Neural progenitor cell (in vitro differentiated cells): ENCODE measurements at regions not wholly inside any gene's neighbourhood (a gene's known extent, or its start where the extent isn't known, plus 50 kb on each side); places are given as distances from the start of the nearest gene placed in this dataset.

Source experiments
- DNase-seq: peaks from one replicate; pipeline ENCODE4 v3.0.0-alpha.2; 2016; ENCODE audit warnings: low spot score
- H2AFZ ChIP-seq: fragments of 200-600 bp; sonication (generic); replicated peaks from 2 replicates; pipeline ENCODE4 v1.6.1; 2016; ENCODE audit warnings: antibody characterized with exemption
- H3F3A ChIP-seq: fragments of 200-600 bp; sonication (generic); 2 replicates; pipeline ENCODE4 v1.6.1; 2016; ENCODE audit warnings: antibody characterized with exemption, low read depth
- H3K27ac ChIP-seq: fragments of 200-600 bp; sonication (generic); 2 replicates; pipeline ENCODE4 v1.5.1; 2016; ENCODE audit warnings: mild to moderate bottlenecking
- H3K27me3 ChIP-seq: fragments of 200-600 bp; sonication (generic); 2 replicates; pipeline ENCODE4 v1.6.1; 2016; ENCODE audit warnings: mild to moderate bottlenecking, moderate library complexity
- H3K36me3 ChIP-seq: fragments of 200-600 bp; sonication (generic); 2 replicates; pipeline ENCODE4 v1.5.1; 2016
- H3K4me1 ChIP-seq: fragments of 200-600 bp; sonication (generic); 2 replicates; pipeline ENCODE4 v1.6.1; 2016; ENCODE audit warnings: mixed run types
- H3K4me2 ChIP-seq: fragments of 200-600 bp; sonication (generic); 2 replicates; pipeline ENCODE4 v1.6.1; 2016
- H3K4me3 ChIP-seq: fragments of 200-600 bp; sonication (generic); 2 replicates; pipeline ENCODE4 v1.5.1; 2016
- H3K79me2 ChIP-seq: fragments of 200-600 bp; sonication (generic); 2 replicates; pipeline ENCODE4 v1.6.1; 2016; ENCODE audit warnings: low read depth
- H3K9ac ChIP-seq: fragments of 200-600 bp; sonication (generic); 2 replicates; pipeline ENCODE4 v1.6.1; 2016
- H3K9me3 ChIP-seq: fragments of 200-600 bp; sonication (generic); 2 replicates; pipeline ENCODE4 v1.5.1; 2016; ENCODE audit warnings: low read depth
- H4K20me1 ChIP-seq: fragments of 200-600 bp; sonication (generic); 2 replicates; pipeline ENCODE4 v1.6.1; 2016; ENCODE audit warnings: low read depth
- H3K27ac Mint-ChIP-seq: 3 replicates; pipeline ENCODE4 v1.8.0; 2021; ENCODE audit warnings: mixed read lengths
- H3K27me3 Mint-ChIP-seq: 2 replicates; pipeline ENCODE4 v1.8.0; 2022; ENCODE audit warnings: low read depth, mild to moderate bottlenecking, inconsistent platforms, moderate library complexity, mixed read lengths; ENCODE audit not compliant: insufficient read depth
- H3K36me3 Mint-ChIP-seq: 3 replicates; pipeline ENCODE4 v1.8.0; 2021; ENCODE audit warnings: mixed read lengths
- H3K4me1 Mint-ChIP-seq: 3 replicates; pipeline ENCODE4 v1.8.0; 2021; ENCODE audit warnings: mixed read lengths
- H3K4me3 Mint-ChIP-seq: 3 replicates; pipeline ENCODE4 v1.8.0; 2021; ENCODE audit warnings: mild to moderate bottlenecking, moderate library complexity, mixed read lengths
- H3K9me3 Mint-ChIP-seq: 3 replicates; pipeline ENCODE4 v1.8.0; 2020; ENCODE audit warnings: mixed read lengths
- CTCF ChIP-seq: fragments of 200-600 bp; sonication (generic); IDR thresholded peaks from 2 replicates; pipeline ENCODE4 v1.5.1; 2017; ENCODE audit warnings: antibody characterized with exemption, mild to moderate bottlenecking
- EZH2 ChIP-seq: fragments of 200-600 bp; sonication (generic); IDR thresholded peaks from 2 replicates; pipeline ENCODE4 v1.6.1; 2017; ENCODE audit warnings: antibody characterized with exemption, mild to moderate bottlenecking, moderate library complexity
- EZH2phosphoT487 ChIP-seq: fragments of 200-600 bp; sonication (generic); IDR thresholded peaks from 2 replicates; pipeline ENCODE4 v1.6.1; 2017; ENCODE audit warnings: antibody characterized with exemption

GRCh38 chr6:43847741-43848630 is 78.0 kb downstream of the VEGFA start:
- peaks cover 3% of the 10 kb centered on the region for H3K4me1 ChIP-seq
- no peaks in the 10 kb centered on the region for H3K36me3 ChIP-seq
- no peaks in the 10 kb centered on the region for H3K27me3 ChIP-seq
- Mint-ChIP-seq H3K36me3 (no peaks in the 10 kb centered on the region), H3K27me3 (peaks cover 12% of the 10 kb centered on the region), H3K27ac (no peak overlapping the region), H3K9me3 (no peaks in the 10 kb centered on the region), H3K4me1 (peaks cover 20% of the 10 kb centered on the region), H3K4me3 (no peak overlapping the region)
- no peak overlapping the region for H2AFZ ChIP-seq
- H3K4me3 ChIP-seq, result no peak overlapping the region
- no peak overlapping the region for H3K27ac ChIP-seq
- H3K4me2 ChIP-seq, result no peak overlapping the region
- H3K79me2 ChIP-seq, result no peaks in the 10 kb centered on the region
- no peak for TF ChIP-seq EZH2
- TF ChIP-seq CTCF, result no peak
- no peak for TF ChIP-seq EZH2phosphoT487
- no peaks in the 10 kb centered on the region for H3F3A ChIP-seq
- no peaks in the 10 kb centered on the region for H3K9me3 ChIP-seq
- DNase-seq, result no peak
- no peaks in the 10 kb centered on the region for H4K20me1 ChIP-seq
- H3K9ac ChIP-seq, result no peak overlapping the region

GRCh38 chr6:43846556-43846955 is 76.5 kb downstream of the VEGFA start:
- Histone ChIP-seq H3K27ac (no peak overlapping the region), H3F3A (no peaks in the 10 kb centered on the region), H2AFZ (no peak overlapping the region), H3K36me3 (no peaks in the 10 kb centered on the region), H3K4me1 (peaks cover 3% of the 10 kb centered on the region), H3K9me3 (no peaks in the 10 kb centered on the region), H3K4me3 (no peak overlapping the region), H3K9ac (no peak overlapping the region), H3K79me2 (no peaks in the 10 kb centered on the region), H4K20me1 (no peaks in the 10 kb centered on the region), H3K4me2 (no peak overlapping the region), H3K27me3 (no peaks in the 10 kb centered on the region)
- Mint-ChIP-seq H3K27me3 (peaks cover 12% of the 10 kb centered on the region), H3K4me1 (peaks cover 22% of the 10 kb centered on the region), H3K4me3 (no peak overlapping the region), H3K27ac (no peak overlapping the region), H3K36me3 (no peaks in the 10 kb centered on the region), H3K9me3 (no peaks in the 10 kb centered on the region)
- TF ChIP-seq EZH2phosphoT487 (no peak), CTCF (no peak), EZH2 (no peak)
- no peak for DNase-seq

- no peaks in the 10 kb centered on the region for H4K20me1 ChIP-seq
- Mint-ChIP-seq H3K27me3 (peaks cover 9% of the 10 kb centered on the region), H3K9me3 (no peaks in the 10 kb centered on the region), H3K27ac (no peak overlapping the region), H3K36me3 (no peaks in the 10 kb centered on the region), H3K4me3 (no peak overlapping the region), H3K4me1 (peaks cover 22% of the 10 kb centered on the region)
- no peak overlapping the region for H2AFZ ChIP-seq
- H3K27ac ChIP-seq, result no peak overlapping the region
- no peaks in the 10 kb centered on the region for H3K79me2 ChIP-seq
- peaks cover 3% of the 10 kb centered on the region for H3K4me1 ChIP-seq
- TF ChIP-seq CTCF (no peak), EZH2 (no peak), EZH2phosphoT487 (no peak)
- H3K9ac ChIP-seq, result no peak overlapping the region
- no peak for DNase-seq
- no peaks in the 10 kb centered on the region for H3K27me3 ChIP-seq
- H3K4me2 ChIP-seq, result no peak overlapping the region
- H3K9me3 ChIP-seq, result no peaks in the 10 kb centered on the region
- H3K4me3 ChIP-seq, result no peak overlapping the region
- no peaks in the 10 kb centered on the region for H3K36me3 ChIP-seq
- H3F3A ChIP-seq, result no peaks in the 10 kb centered on the region
Observed at GRCh38 chr6:43845646-43846045, 75.6 kb downstream of the VEGFA start.
